Rectal smooth muscle tissue (tissue), 1 donor: ENCODE measurements at regions not wholly inside any gene's neighbourhood (a gene's known extent, or its start where the extent isn't known, plus 50 kb on each side); places are given as distances from the start of the nearest gene placed in this dataset.

Experiments used
- H3K27ac ChIP-seq: one replicate; pipeline ENCODE4 v1.7.0; 2013; ENCODE audit warnings: low read depth, low read length, inconsistent platforms
- H3K27me3 ChIP-seq: one replicate; pipeline ENCODE4 v1.7.0; 2013; ENCODE audit warnings: low read length; ENCODE audit not compliant: control insufficient read depth, insufficient read depth
- H3K36me3 ChIP-seq: one replicate; pipeline ENCODE4 v1.7.0; 2013; ENCODE audit warnings: low read length; ENCODE audit not compliant: control insufficient read depth, insufficient read depth
- H3K4me1 ChIP-seq: one replicate; pipeline ENCODE4 v1.7.0; 2013; ENCODE audit warnings: low read length; ENCODE audit not compliant: control insufficient read depth, insufficient read depth
- H3K4me3 ChIP-seq: one replicate; pipeline ENCODE4 v1.7.0; 2013; ENCODE audit warnings: low read length
- H3K9ac ChIP-seq: one replicate; pipeline ENCODE4 v1.7.0; 2013; ENCODE audit warnings: low read length

DNA sequence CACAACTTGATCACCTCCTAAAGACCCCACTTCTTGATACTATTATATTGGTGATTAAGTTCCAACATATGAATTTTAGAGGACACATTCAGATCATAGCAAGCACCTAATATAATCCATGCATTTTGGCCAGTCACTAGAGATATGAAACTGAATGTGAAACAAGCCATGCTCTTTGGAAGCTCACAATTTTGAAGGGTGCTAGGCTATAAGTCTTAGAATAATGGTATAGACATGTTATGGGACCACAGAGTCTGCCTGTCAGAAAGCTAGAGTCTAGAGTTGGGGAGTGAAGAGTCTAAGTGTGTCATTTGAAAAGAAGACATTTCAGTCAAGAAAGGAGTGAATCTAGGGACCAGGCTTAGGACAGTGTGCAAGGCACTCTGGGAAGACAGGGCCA, 186.4 kb upstream of the SLC24A5 start:
- Histone ChIP-seq H3K27me3 (no peaks in the 10 kb centered on the region), H3K9ac (no peak overlapping the region), H3K4me3 (no peak overlapping the region), H3K27ac (no peak overlapping the region), H3K4me1 (no peaks in the 10 kb centered on the region), H3K36me3 (no peaks in the 10 kb centered on the region)

DNA sequence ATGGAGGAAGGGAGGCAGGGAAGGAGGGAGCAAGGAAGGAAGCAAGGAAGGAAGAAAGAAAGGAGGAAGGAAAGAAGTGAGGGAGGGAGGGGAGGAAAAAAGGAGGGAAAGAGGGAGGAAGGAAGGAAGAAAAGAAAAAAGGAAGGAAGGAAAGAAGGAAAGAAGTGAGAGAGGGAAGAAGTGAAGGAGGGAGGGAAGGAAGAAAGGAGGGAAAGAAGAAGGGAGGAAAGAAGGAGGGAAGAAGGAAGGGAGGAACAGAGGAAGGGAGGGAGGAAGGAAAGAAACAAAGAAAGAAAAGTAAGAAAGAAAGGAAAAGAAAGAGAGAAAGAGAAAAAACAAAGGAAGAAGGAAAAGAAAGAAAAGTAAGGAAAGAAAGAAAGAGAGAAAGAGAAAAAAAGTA, 183.0 kb upstream of the SLC24A5 start:
- no peak overlapping the region for H3K4me3 ChIP-seq
- no peak overlapping the region for H3K27ac ChIP-seq
- no peak overlapping the region for H3K9ac ChIP-seq
- H3K27me3 ChIP-seq: no peaks in the 10 kb centered on the region
- no peaks in the 10 kb centered on the region for H3K36me3 ChIP-seq
- H3K4me1 ChIP-seq: no peaks in the 10 kb centered on the region

DNA sequence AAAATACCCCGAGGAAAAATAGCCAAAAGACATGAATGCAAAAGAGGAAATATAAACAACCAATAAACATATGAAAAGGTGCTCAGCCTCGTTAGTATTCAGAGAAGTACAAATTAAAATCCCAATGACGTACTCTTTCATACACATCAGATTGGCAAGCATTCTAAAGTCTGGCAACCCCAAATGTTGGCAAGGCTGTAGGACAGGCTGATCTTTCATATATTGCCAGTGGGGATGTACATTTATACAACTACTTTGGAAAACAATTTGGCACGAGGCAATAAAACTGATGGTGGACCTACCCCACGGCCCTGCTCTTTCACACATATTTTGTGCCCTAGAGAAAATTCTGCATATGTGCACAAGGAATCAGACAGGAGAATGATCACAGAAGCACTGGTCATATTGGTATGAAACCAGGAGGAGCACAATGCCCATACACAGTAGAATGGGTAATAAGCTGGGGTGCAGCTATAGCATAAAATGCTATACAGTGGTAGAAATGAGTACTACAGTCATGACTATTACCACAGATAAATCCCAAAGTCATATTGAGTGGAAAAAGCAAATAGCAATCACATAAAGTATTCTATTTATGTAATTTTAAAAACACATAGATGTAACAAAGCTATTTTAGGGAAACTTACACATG, 176.0 kb upstream of the SLC24A5 start:
- Histone ChIP-seq H3K36me3 (no peaks in the 10 kb centered on the region), H3K4me1 (no peaks in the 10 kb centered on the region), H3K27ac (no peak overlapping the region), H3K4me3 (no peak overlapping the region), H3K27me3 (no peaks in the 10 kb centered on the region), H3K9ac (no peak overlapping the region)

DNA sequence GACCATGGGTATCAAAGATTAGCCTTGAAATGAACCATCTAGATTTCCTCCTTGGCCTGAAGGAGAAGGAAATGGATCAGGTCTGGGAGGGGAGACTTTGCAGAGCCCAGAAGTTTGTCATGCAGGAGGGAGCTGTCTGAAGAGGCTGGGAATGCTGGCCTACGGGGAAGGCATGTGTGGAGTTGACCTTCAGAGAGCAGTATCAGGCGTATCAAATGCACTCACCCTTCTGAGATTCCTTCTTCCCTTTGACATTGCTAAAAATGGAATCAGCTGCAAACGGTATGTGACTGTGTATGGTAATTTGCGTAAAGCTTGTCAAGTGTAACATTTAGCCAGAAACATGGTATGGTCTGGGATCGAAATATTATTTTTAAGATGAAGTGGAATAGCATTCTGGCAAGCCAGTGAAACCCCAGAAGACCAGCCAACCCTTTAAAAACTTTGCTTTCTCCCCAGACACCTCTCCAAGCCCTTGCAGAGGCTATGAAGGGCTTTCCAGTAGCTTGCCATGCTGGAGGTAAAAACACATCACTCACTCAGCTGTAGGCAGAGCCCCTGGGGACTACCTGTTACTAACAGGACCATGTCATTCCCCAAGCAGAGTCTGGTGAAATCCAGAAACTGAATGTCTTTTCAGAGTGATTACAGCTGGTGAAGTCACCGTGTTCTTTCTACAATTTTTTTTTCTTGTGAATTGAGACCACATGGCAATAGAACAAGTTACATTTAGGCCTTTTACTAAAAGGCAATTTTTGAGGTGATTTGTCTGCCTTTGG, 174.7 kb upstream of the SLC24A5 start:
- H3K4me3 ChIP-seq: no peak overlapping the region
- H3K27ac ChIP-seq: no peak overlapping the region
- H3K9ac ChIP-seq: no peak overlapping the region

DNA sequence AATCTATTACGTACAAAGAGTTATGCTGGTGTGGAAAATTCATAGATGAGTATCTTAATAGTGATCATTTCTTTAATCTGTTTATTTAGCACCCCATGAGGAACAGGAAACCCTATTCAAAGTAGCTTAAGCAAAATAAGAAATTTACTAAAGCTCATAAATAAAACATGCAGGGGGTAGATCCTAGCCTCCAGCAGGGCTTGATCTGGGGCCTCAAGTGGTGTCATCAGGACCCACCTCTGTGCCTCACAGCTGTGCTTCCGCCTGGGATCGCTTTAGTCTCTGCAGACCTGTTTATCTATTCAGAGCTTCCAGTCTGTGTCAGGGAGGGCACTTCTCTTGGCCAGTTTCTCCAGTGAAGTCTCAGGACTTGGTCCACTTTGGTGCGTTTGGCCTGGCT, 171.0 kb upstream of the SLC24A5 start:
- H3K9ac ChIP-seq: no peak overlapping the region
- H3K27me3 ChIP-seq: no peaks in the 10 kb centered on the region
- no peaks in the 10 kb centered on the region for H3K36me3 ChIP-seq
- H3K4me3 ChIP-seq: no peak overlapping the region
- H3K27ac ChIP-seq: no peak overlapping the region
- no peaks in the 10 kb centered on the region for H3K4me1 ChIP-seq

More for the DNA sequence above, 174.7 kb upstream of the SLC24A5 start:
- H3K36me3 ChIP-seq: no peaks in the 10 kb centered on the region
- no peaks in the 10 kb centered on the region for H3K4me1 ChIP-seq
- H3K27me3 ChIP-seq: no peaks in the 10 kb centered on the region

DNA sequence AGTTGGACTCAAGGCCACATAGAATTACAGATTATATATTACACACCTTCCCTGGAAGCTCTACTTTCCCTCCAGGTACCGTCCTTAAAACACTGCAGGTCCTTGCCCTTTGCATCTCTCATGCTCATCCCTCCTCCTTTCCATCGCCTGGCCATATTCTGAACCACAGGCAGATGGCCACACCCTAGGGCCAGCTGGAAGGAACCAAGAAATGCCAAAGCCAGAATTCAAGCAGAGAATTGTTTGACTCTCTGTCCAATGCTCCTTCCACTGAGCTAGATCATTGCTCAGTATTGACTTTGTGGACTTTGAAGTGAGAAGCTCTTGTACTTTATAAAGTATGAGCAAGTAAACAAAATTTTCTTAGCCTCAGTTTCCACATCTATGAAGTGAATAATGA, 170.3 kb upstream of the SLC24A5 start:
- no peaks in the 10 kb centered on the region for H3K4me1 ChIP-seq
- no peak overlapping the region for H3K27ac ChIP-seq
- no peaks in the 10 kb centered on the region for H3K27me3 ChIP-seq
- no peak overlapping the region for H3K9ac ChIP-seq
- H3K4me3 ChIP-seq: no peak overlapping the region
- no peaks in the 10 kb centered on the region for H3K36me3 ChIP-seq

DNA sequence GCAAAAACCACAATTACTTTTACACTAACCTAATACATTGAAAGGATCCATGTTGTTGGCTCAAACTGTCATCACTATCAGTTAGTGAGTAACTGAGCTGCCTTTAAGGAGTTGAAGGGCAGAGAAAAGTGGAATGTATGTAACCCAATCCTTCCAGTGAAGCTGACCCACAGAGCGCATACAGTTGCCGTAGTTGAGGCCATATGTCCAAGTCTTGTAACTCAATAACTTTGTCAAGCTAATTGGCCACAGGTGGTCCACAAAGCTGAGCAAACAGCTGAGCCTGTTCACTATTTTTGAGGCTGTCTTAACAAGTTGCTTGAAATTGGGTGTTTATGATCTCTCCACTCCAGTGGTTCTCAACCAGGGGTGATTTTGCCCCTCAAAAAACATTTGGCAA, 169.0 kb upstream of the SLC24A5 start:
- Histone ChIP-seq H3K27ac (no peak overlapping the region), H3K4me3 (no peak overlapping the region), H3K27me3 (no peaks in the 10 kb centered on the region), H3K36me3 (no peaks in the 10 kb centered on the region), H3K4me1 (no peaks in the 10 kb centered on the region), H3K9ac (no peak overlapping the region)

DNA sequence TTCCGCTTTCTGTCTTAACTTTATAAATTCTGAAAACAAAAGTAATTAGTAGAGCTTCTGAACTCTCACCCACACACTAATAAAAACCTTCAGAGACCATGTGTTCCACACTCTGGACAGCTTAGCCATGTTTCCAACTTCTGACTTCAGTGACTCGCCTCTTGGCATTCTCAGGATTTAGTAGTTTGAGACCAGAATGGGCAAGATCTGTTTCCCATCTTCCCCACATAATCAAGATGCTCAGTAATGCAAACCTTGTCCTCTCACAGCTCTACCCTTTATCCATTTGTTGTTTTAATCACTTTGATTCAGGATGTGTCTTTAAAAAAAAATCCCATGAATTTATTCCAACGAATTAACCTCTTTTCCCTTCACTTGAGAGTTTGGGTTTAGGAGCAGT, 166.6 kb upstream of the SLC24A5 start:
- no peaks in the 10 kb centered on the region for H3K27me3 ChIP-seq
- H3K27ac ChIP-seq: no peak overlapping the region
- no peak overlapping the region for H3K9ac ChIP-seq
- H3K4me3 ChIP-seq: no peak overlapping the region
- H3K4me1 ChIP-seq: no peaks in the 10 kb centered on the region
- no peaks in the 10 kb centered on the region for H3K36me3 ChIP-seq

DNA sequence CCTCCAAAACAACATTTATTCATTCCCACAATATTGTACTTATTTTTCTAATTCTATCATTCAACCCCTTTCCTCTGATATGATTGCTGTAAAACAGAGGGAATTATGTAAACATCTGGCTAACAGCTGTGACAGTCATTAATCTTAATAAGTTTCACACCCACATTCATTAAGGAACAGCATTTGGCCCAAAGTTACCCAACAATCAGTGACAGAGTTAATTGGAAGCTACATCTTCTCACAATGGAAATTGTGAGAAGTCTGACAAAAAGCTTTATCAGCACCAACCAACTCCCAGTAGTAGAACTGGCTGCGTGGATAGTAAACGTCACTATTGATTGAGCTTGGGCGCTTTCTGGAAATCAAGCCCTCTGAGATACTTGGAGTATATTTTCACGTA, 165.8 kb upstream of the SLC24A5 start:
- Histone ChIP-seq H3K9ac (no peak overlapping the region), H3K27ac (no peak overlapping the region), H3K27me3 (no peaks in the 10 kb centered on the region), H3K4me3 (no peak overlapping the region), H3K36me3 (no peaks in the 10 kb centered on the region), H3K4me1 (no peaks in the 10 kb centered on the region)

DNA sequence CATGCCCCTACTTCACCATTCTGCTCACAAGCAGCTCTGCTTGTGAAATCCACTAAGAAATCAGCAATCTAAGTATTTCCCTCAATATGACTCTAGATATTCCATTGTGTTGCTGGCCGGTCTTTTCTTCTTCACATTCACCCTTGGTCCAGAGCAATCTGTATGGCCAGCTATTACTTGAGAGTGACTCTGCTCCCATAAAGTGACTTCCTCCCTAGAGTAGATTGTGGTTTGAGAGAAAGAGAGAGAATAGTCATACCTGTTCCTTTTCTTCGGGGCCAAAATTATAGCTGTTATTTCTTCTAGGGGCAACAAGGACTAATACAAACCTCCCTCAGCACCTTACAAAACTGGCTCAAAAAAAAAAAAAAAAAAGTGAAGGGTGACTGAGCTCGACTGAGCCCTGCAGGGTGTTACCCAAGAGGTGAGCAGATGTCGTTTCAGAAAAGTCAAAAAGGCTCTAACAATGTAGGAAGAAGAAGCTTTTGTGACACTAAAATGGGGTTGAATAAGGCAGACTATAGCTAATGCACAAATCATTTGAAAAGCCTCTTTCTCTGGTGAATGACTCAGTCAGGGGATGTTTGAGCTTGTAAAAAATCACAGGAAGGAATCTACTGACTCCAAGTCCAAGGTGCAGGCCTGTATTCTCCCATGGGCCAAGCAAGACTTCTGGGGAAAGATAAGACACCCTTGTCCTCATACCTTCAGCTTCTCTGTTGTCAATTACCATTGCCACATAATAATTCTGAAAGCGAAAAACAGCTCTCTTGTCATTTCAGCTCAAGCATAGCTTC, 161.0 kb upstream of the SLC24A5 start:
- no peaks in the 10 kb centered on the region for H3K27me3 ChIP-seq
- H3K36me3 ChIP-seq: no peaks in the 10 kb centered on the region
- H3K9ac ChIP-seq: no peak overlapping the region

DNA sequence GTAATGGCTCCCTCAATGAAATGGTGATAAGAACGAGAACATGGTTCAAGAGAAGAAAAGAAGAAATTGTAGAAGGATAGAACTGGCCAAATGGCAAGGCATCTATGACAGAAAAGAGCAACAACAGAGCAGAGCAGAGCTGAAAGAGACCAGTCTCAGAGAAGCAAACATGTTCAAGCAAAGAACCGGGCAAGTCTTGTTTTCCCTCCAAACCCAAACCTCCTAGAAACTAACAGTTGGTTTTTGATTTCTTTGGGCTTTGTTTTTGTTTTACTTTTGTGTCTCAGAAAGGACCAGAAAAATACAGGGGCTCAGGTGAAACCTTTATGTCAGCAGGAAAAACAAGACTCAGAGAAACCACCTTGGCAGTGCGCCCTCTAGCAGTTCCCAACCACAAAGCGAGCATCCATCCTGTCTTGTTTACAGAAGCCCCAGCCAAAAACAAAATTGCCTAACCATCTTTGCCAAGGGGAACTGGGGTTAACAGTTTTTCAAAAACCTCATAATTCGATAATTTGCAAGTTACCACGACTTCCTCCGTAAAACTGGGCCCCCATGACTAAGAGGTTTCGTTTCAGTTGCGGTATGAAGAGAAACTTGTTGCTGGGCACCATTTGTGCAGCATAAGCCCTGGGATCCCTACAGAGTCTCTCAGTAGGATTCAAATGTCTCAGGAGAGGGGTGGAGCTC, 159.2 kb upstream of the SLC24A5 start:
- Histone ChIP-seq H3K4me1 (no peaks in the 10 kb centered on the region), H3K27ac (no peak overlapping the region), H3K36me3 (no peaks in the 10 kb centered on the region), H3K4me3 (no peak overlapping the region), H3K27me3 (no peaks in the 10 kb centered on the region), H3K9ac (no peak overlapping the region)

More for the DNA sequence above, 161.0 kb upstream of the SLC24A5 start:
- Histone ChIP-seq H3K4me1 (no peaks in the 10 kb centered on the region), H3K4me3 (no peak overlapping the region), H3K27ac (no peak overlapping the region)

DNA sequence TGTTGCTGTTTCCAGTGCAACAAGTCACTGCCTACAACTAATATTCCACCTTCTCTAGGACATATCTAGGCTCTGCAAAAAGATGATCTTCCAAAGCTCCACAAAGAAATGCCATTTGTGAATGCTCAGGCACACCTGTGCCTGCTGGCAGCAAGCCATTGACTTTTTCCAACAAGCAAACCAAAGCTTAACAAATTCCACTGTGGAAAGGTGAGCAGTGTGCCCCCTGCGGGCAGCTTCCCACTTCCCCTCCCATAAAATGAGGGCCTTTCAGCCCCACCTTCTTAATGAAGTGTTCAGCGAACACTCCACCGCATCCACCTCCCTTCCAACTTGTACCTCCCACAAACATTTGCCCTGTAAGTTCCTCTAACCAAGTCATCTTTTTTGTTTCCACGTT, 157.5 kb upstream of the SLC24A5 start:
- H3K36me3 ChIP-seq: no peaks in the 10 kb centered on the region
- H3K4me1 ChIP-seq: no peaks in the 10 kb centered on the region
- H3K27ac ChIP-seq: no peak overlapping the region
- no peak overlapping the region for H3K4me3 ChIP-seq
- H3K27me3 ChIP-seq: no peaks in the 10 kb centered on the region
- no peak overlapping the region for H3K9ac ChIP-seq
